Mesendoderm (in vitro differentiated cells): ENCODE measurements at regions not wholly inside any gene's neighbourhood (a gene's known extent, or its start where the extent isn't known, plus 50 kb on each side); places are given as distances from the start of the nearest gene placed in this dataset.

Experiments
- DNase-seq: peaks from one replicate; pipeline ENCODE4 v3.0.0; 2013
- H2AK5ac ChIP-seq: 2 replicates; pipeline ENCODE4 v1.6.1; 2013; ENCODE audit warnings: low read length, inconsistent platforms
- H2BK120ac ChIP-seq: 2 replicates; pipeline ENCODE4 v1.6.1; 2013; ENCODE audit warnings: low read depth, mild to moderate bottlenecking, low read length, moderate library complexity, mixed read lengths
- H2BK15ac ChIP-seq: replicated peaks from 2 replicates; pipeline ENCODE4 v1.6.1; 2013; ENCODE audit warnings: low read depth, mild to moderate bottlenecking, moderate library complexity
- H2BK5ac ChIP-seq: 2 replicates; pipeline ENCODE4 v1.6.1; 2013; ENCODE audit warnings: low read length, inconsistent platforms
- H3K18ac ChIP-seq: 2 replicates; pipeline ENCODE4 v1.6.1; 2013; ENCODE audit warnings: mild to moderate bottlenecking, low read length, mixed read lengths
- H3K23ac ChIP-seq: one replicate; pipeline ENCODE4 v1.6.1; 2013; ENCODE audit warnings: low read length
- H3K27ac ChIP-seq: 2 replicates; pipeline ENCODE4 v1.5.1; 2013; ENCODE audit warnings: low read depth, mild to moderate bottlenecking, inconsistent platforms, low read length, moderate library complexity
- H3K27me3 ChIP-seq: 2 replicates; pipeline ENCODE4 v1.6.1; 2013; ENCODE audit warnings: low read length, control low read depth, mild to moderate bottlenecking, inconsistent platforms; ENCODE audit not compliant: insufficient read depth, poor library complexity
- H3K36me3 ChIP-seq: 2 replicates; pipeline ENCODE4 v1.6.1; 2013; ENCODE audit warnings: low read length, inconsistent platforms; ENCODE audit not compliant: control insufficient read depth, insufficient read depth
- H3K4ac ChIP-seq: one replicate; pipeline ENCODE4 v1.6.1; 2013; ENCODE audit warnings: low read depth, mild to moderate bottlenecking, low read length, moderate library complexity
- H3K4me1 ChIP-seq: 2 replicates; pipeline ENCODE4 v1.6.1; 2013; ENCODE audit warnings: low read depth, low read length, inconsistent platforms; ENCODE audit not compliant: control insufficient read depth
- H3K4me2 ChIP-seq: 2 replicates; pipeline ENCODE4 v1.6.1; 2013; ENCODE audit warnings: low read length
- H3K4me3 ChIP-seq: 2 replicates; pipeline ENCODE4 v1.5.1; 2013; ENCODE audit warnings: mild to moderate bottlenecking, low read length
- H3K56ac ChIP-seq: one replicate; pipeline ENCODE4 v1.6.1; 2013; ENCODE audit warnings: low read length
- H3K79me1 ChIP-seq: 2 replicates; pipeline ENCODE4 v1.6.1; 2013; ENCODE audit warnings: low read length, inconsistent platforms
- H3K79me2 ChIP-seq: 2 replicates; pipeline ENCODE4 v1.6.1; 2013; ENCODE audit warnings: mild to moderate bottlenecking, low read length; ENCODE audit not compliant: control insufficient read depth, insufficient read depth
- H3K9ac ChIP-seq: 2 replicates; pipeline ENCODE4 v1.6.1; 2013; ENCODE audit warnings: low read length, inconsistent platforms
- H4K5ac ChIP-seq: one replicate; pipeline ENCODE4 v1.6.1; 2013; ENCODE audit warnings: low read length
- H4K8ac ChIP-seq: one replicate; pipeline ENCODE4 v1.6.1; 2013; ENCODE audit warnings: low read depth, mild to moderate bottlenecking, control low read depth, low read length, moderate library complexity
- WGBS: extraction: QIAGEN DNeasy Blood & Tissue Kit; methylation state at CpG from one replicate; pipeline ENCODE4 v1.1.7; 2013; ENCODE audit warnings: low lambda C conversion rate, missing lambda C conversion rate; ENCODE audit not compliant: insufficient coverage; ENCODE audit errors: extremely low coverage; 5-methylcytosine and 5-hydroxymethylcytosine counted together

DNA sequence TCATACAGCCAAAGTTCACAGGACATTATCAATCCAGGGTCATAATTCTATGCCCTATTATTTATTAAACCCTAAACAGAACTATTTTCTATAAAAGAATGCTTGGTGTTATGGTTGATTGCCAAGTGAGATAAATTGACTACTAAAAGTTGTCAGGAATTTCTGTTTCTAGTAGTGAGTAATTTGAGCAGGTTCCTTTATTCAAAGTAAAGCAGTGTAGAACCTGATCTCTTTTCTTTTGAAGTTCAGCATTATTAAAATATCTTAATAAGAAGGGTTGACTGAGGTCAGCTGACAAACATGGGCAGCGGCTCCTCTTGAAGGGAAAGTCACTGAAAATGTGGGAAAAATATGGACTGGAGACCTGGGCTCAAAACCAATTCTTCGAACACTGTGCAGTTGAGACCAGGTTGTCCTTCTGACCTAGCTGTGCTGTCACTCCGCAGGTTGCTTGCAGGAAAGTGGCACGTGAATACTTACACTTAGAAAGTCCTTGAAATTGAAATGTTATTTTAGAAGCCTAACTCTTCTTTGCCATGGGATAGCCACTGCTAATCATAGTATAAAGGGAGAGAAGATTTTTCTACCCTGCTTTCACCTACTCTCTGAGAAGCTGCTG lies 141.0 kb downstream of the RASSF9 start:
- Histone ChIP-seq H3K4me3 (no peak overlapping the region), H3K79me2 (no peaks in the 10 kb centered on the region), H3K4ac (no peak overlapping the region), H3K23ac (no peak overlapping the region), H2BK5ac (no peak overlapping the region), H3K18ac (no peak overlapping the region), H3K27ac (no peak overlapping the region), H3K9ac (no peak overlapping the region), H3K4me1 (no peaks in the 10 kb centered on the region), H3K27me3 (no peaks in the 10 kb centered on the region), H2AK5ac (no peak overlapping the region), H3K4me2 (no peak overlapping the region), H3K36me3 (no peaks in the 10 kb centered on the region), H2BK120ac (no peak overlapping the region), H4K8ac (no peak overlapping the region), H3K56ac (no peak overlapping the region), H4K5ac (no peak overlapping the region), H3K79me1 (no peaks in the 10 kb centered on the region), H2BK15ac (no peak overlapping the region)
- no peak for DNase-seq
- WGBS, result no CpG with 5 or more reads among the region's 4 CpGs

DNA sequence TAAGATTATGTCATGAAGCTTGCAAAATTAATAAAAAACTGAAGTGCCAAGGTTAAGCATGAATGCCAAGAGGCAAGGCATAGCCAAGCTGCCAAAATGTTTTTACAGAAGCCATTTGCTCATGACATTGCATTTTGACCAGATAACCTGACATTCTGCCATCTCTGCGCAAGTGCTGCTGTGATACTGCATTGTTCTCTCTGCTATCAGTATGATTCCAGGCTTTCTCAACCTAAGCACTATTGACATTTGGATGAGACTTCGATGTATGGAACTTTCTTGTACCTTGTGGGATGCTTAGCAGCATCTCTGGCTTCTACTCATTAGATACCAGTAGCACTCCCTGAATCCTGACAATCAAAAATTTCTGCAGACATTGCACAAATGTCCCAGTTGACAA lies 139.2 kb downstream of the RASSF9 start:
- H3K18ac ChIP-seq, result no peak overlapping the region
- no peak overlapping the region for H3K4me2 ChIP-seq
- no peaks in the 10 kb centered on the region for H3K27me3 ChIP-seq
- no peak overlapping the region for H3K4ac ChIP-seq
- no peaks in the 10 kb centered on the region for H3K36me3 ChIP-seq
- H3K27ac ChIP-seq, result no peak overlapping the region
- H3K79me1 ChIP-seq, result no peaks in the 10 kb centered on the region
- H3K4me1 ChIP-seq, result no peaks in the 10 kb centered on the region
- no CpG with 5 or more reads among the region's 2 CpGs for WGBS
- H3K4me3 ChIP-seq, result no peak overlapping the region
- H2BK15ac ChIP-seq, result no peak overlapping the region
- H3K23ac ChIP-seq, result no peak overlapping the region
- no peaks in the 10 kb centered on the region for H3K79me2 ChIP-seq
- H2BK5ac ChIP-seq, result no peak overlapping the region
- H2AK5ac ChIP-seq, result no peak overlapping the region
- H4K5ac ChIP-seq, result no peak overlapping the region
- no peak for DNase-seq
- no peak overlapping the region for H2BK120ac ChIP-seq
- no peak overlapping the region for H4K8ac ChIP-seq
- no peak overlapping the region for H3K9ac ChIP-seq
- no peak overlapping the region for H3K56ac ChIP-seq

DNA sequence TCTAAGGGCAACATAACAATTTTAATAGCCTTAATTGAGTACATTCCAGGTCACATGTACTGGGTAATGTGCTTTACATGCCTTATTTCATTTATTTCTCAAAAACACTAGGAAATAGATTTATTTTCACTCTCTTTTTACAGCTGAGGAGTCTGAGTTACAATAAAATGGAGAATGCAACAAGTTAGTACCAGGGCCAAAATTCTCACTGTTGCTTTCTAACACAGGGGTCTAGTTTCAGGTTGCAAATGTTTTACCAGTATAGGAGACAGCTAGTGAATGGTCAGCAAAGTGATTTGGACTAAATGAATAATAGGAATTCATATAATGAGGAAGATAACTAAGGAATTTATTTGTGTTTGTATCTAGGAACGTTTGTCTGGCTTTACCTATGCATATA lies 137.3 kb downstream of the RASSF9 start:
- Histone ChIP-seq H4K8ac (no peak overlapping the region), H2BK120ac (no peak overlapping the region), H3K79me1 (no peaks in the 10 kb centered on the region), H3K4ac (no peak overlapping the region), H2BK5ac (no peak overlapping the region), H3K79me2 (no peaks in the 10 kb centered on the region), H2AK5ac (no peak overlapping the region), H3K4me2 (no peak overlapping the region), H3K9ac (no peak overlapping the region), H3K23ac (no peak overlapping the region), H3K36me3 (no peaks in the 10 kb centered on the region), H3K4me1 (no peaks in the 10 kb centered on the region), H3K56ac (no peak overlapping the region), H2BK15ac (no peak overlapping the region), H4K5ac (no peak overlapping the region), H3K18ac (no peak overlapping the region), H3K27ac (no peak overlapping the region), H3K4me3 (no peak overlapping the region), H3K27me3 (no peaks in the 10 kb centered on the region)
- DNase-seq, result no peak
- WGBS, result no CpG with 5 or more reads among the region's 1 CpG

DNA sequence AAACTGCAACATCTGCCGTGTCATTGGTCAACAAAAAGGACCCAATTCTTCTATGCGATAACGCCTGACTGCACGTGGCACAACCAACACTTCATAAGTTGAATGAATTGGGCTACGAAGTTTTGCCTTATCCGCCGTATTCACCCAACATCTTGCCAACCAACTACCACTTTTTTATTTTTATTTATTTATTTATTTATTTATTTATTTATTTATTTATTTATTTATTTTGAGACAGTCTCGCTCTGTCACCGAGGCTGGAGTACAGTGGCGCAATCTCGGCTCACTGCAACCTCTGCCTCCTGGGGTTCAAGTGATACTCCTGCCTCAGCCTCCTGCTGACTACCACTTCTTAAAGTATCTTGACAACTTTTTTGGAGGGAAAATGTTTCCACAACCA lies 127.4 kb downstream of the RASSF9 start:
- no CpG with 5 or more reads among the region's 11 CpGs for WGBS
- Histone ChIP-seq H3K23ac (no peak overlapping the region), H3K4me1 (no peaks in the 10 kb centered on the region), H3K4ac (no peak overlapping the region), H2BK120ac (no peak overlapping the region), H3K36me3 (no peaks in the 10 kb centered on the region), H2BK5ac (no peak overlapping the region), H3K18ac (no peak overlapping the region), H3K27ac (no peak overlapping the region), H3K79me2 (no peaks in the 10 kb centered on the region), H3K27me3 (no peaks in the 10 kb centered on the region), H4K8ac (no peak overlapping the region), H3K4me2 (no peak overlapping the region), H4K5ac (no peak overlapping the region), H3K9ac (no peak overlapping the region), H3K79me1 (no peaks in the 10 kb centered on the region), H3K56ac (no peak overlapping the region), H3K4me3 (no peak overlapping the region), H2AK5ac (no peak overlapping the region), H2BK15ac (no peak overlapping the region)
- DNase-seq, result no peak

DNA sequence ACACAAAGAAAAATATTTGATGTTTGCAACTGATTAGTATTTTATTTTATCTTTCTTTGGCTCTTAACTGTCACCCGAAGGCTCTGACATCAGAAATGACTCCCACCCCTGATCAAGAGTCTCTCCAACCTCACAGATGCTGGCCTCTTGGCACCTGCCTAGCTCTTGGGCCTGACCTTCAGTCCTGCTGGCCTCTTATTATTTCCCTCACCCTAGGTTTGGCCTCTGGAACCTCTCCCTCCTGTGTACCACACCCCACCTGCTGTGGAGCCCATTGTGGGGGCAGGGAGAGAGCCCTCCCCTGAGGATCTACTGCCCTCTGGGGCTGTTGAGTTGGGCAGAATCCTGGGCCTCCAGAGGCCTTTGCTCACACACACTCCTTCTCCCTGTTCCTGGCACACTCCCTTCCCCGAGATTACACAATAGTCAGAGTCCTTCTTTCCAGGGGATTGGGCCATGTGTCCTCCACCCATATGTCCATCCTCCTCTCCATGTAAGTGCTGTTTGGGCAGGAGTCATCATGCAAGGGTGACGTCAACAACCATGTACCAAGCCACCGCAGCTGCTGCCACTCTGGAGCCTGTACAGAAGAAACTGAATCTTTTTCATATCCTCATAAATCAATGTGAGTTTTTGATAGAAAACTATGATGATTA lies 124.3 kb downstream of the RASSF9 start:
- Histone ChIP-seq H3K4ac (no peak overlapping the region), H3K27ac (no peak overlapping the region), H3K79me2 (no peaks in the 10 kb centered on the region), H3K56ac (no peak overlapping the region), H2BK120ac (no peak overlapping the region), H2BK15ac (no peak overlapping the region), H3K18ac (no peak overlapping the region), H4K5ac (no peak overlapping the region), H2BK5ac (no peak overlapping the region), H3K36me3 (no peaks in the 10 kb centered on the region), H3K27me3 (no peaks in the 10 kb centered on the region), H3K4me1 (no peaks in the 10 kb centered on the region), H3K9ac (no peak overlapping the region), H3K4me2 (no peak overlapping the region), H2AK5ac (no peak overlapping the region), H3K23ac (no peak overlapping the region), H3K79me1 (no peaks in the 10 kb centered on the region), H4K8ac (no peak overlapping the region), H3K4me3 (no peak overlapping the region)
- no CpG with 5 or more reads among the region's 4 CpGs for WGBS
- DNase-seq, result no peak

DNA sequence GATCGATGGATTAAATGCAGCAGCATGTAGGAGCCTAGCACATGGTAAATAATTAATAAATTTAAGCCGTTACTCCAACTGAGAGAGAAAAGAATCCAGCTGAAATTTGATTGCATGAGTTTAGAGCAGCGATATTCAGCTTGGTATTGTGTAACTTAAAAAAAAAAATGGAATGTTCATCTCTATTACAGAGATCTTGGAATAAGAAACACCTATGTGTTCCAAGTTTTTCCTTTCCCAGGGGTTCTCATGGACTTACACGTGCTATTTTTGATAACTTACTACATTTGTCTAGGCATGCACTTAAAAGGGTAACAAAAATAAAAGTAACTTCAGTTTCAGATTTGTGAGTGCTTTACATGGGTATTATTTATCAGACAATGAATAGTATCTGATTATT lies 122.8 kb downstream of the RASSF9 start:
- no peak overlapping the region for H3K4me3 ChIP-seq
- WGBS, result no CpG with 5 or more reads among the region's 4 CpGs
- H2BK120ac ChIP-seq, result no peak overlapping the region

More for the DNA sequence above, 122.8 kb downstream of the RASSF9 start:
- Histone ChIP-seq H3K9ac (no peak overlapping the region), H3K23ac (no peak overlapping the region), H3K79me2 (no peaks in the 10 kb centered on the region), H2BK5ac (no peak overlapping the region), H3K27me3 (no peaks in the 10 kb centered on the region), H3K4me2 (no peak overlapping the region), H3K4me1 (no peaks in the 10 kb centered on the region), H3K36me3 (no peaks in the 10 kb centered on the region), H4K8ac (no peak overlapping the region), H3K56ac (no peak overlapping the region), H2AK5ac (no peak overlapping the region), H3K18ac (no peak overlapping the region), H3K79me1 (no peaks in the 10 kb centered on the region), H3K4ac (no peak overlapping the region), H2BK15ac (no peak overlapping the region), H4K5ac (no peak overlapping the region), H3K27ac (no peak overlapping the region)
- no peak for DNase-seq
